Gastroesophageal sphincter (tissue), 3 donors: ENCODE measurements at regions not wholly inside any gene's neighbourhood (a gene's known extent, or its start where the extent isn't known, plus 50 kb on each side); places are given as distances from the start of the nearest gene placed in this dataset.

ENCODE experiments used
- CTCF ChIP-seq, 4 experiments: fragments of 200-600 bp in 2 of 4; fragments of 450-650 bp in 2 of 4; sonication (generic) in 1 of 4; IDR thresholded peaks; one replicate each; pipeline ENCODE4 v1.5.1; 2017 to 2019; ENCODE audit warnings: antibody characterized with exemption in 4 of 4, mild to moderate bottlenecking in 2 of 4, moderate library complexity in 2 of 4
- POLR2A ChIP-seq, 2 donors: fragments of 450-650 bp; IDR thresholded peaks; one replicate each; pipeline ENCODE4 v1.6.1; 2017; ENCODE audit warnings: antibody characterized with exemption in 2 of 2, mild to moderate bottlenecking in 2 of 2, moderate library complexity in 1 of 2

GRCh38 chr1:60865166-60865565, 217.2 kb upstream of the NFIA start:
- TF ChIP-seq POLR2A (IDR thresholded peaks at IDR 0.05), result no peak
- no peak for TF ChIP-seq CTCF (IDR thresholded peaks at IDR 0.05)
